Activated naive CD8-positive, alpha-beta T cell treated with anti-CD3 and anti-CD28 coated beads, Interleukin-2, amount 10 ng/mL, durations not matched to agents 7 days and 5 days (primary cell): ENCODE measurements at regions not wholly inside any gene's neighbourhood (a gene's known extent, or its start where the extent isn't known, plus 50 kb on each side); places are given as distances from the start of the nearest gene placed in this dataset.
A peak's percentile ranks its signal among the peaks of the same experiment; 100 is the strongest.
"Not testable (repeated sequence)": the region's sequence is repeated elsewhere in the genome, so short reads cannot be mapped to it uniquely, and the experiment has no call there.

Experiments used
- ATAC-seq: fragments of 150-1000 bp; cut with Tn5 transposase; one replicate; pipeline ENCODE4 v1.10.0; 2021; ENCODE audit warnings: low read depth, moderate library complexity
- POLR2A ChIA-PET: fragments of 350-600 bp; sonication (Branson Sonifier 250); formaldehyde crosslinking; loops from one replicate; lab custom pipeline; 2021; ENCODE audit warnings: antibody characterized with exemption; lab: Charles Lee
- DNase-seq: peaks from one replicate; pipeline ENCODE4 v3.0.0; 2021
- H3K27ac Mint-ChIP-seq: one replicate; pipeline ENCODE4 v1.8.0; 2022; ENCODE audit warnings: mild to moderate bottlenecking, mixed read lengths
- H3K27me3 Mint-ChIP-seq: one replicate; pipeline ENCODE4 v1.8.0; 2022; ENCODE audit warnings: mild to moderate bottlenecking, moderate library complexity, mixed read lengths
- H3K36me3 Mint-ChIP-seq: one replicate; pipeline ENCODE4 v1.8.0; 2021; ENCODE audit warnings: mild to moderate bottlenecking, mixed read lengths
- H3K4me1 Mint-ChIP-seq: one replicate; pipeline ENCODE4 v1.8.0; 2021; ENCODE audit warnings: mixed read lengths
- H3K4me3 Mint-ChIP-seq: one replicate; pipeline ENCODE4 v1.8.0; 2022; ENCODE audit warnings: mild to moderate bottlenecking, moderate library complexity, mixed read lengths
- H3K9me3 Mint-ChIP-seq: one replicate; pipeline ENCODE4 v1.8.0; 2021; ENCODE audit warnings: mixed read lengths

DNA sequence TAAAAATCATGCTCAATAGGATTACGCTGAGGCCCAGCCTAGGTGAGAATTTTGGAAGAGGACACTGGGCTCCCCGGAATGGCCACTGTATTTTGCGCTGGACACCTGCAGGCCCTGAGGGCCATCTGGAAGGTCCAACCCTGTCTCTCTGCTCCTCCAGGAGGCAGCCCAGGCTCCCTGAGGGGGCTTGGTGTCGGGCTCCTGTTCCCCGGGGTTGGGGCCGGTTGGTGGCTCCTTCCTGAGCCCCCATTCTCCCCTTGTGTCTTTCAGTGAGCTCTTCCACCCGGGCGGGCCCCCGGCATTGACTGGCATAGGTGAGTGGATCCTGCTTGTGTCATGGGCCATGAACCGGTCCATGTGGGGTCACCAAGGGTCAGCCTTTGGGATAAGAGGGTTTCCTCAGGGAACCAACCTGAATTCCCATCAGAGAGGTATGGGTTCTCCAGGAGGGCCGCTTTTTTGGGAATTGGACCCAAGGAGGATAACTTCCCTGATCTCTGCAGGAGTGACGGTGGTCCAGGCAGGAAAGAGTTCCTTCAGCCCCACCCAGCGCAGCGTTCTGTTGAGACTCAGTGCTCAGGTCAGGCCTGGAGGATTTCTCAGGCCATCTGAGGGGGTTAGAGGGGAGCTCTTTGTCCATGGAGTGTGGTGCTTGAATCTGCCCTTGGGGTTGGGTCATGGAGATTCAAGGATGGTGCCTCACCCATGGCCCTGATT, 187.8 kb downstream of the UBE3A start:
- no peak overlapping the region for H3K4me3 Mint-ChIP-seq
- H3K27ac Mint-ChIP-seq = no peak overlapping the region
- ATAC-seq (no peak), DNase-seq (peak; percentile 1)
- H3K4me1 Mint-ChIP-seq = no peaks in the 10 kb centered on the region
- POLR2A ChIA-PET = no interaction called here
- H3K9me3 Mint-ChIP-seq = peaks cover 15% of the 10 kb centered on the region
- H3K27me3 Mint-ChIP-seq = no peaks in the 10 kb centered on the region
- H3K36me3 Mint-ChIP-seq = no peaks in the 10 kb centered on the region

GRCh38 chr15:25251700-25252390, 187.0 kb downstream of the UBE3A start:
- no peaks in the 10 kb centered on the region for H3K36me3 Mint-ChIP-seq
- H3K4me1 Mint-ChIP-seq = no peaks in the 10 kb centered on the region
- peak; percentile 4 for DNase-seq
- H3K4me3 Mint-ChIP-seq = no peak overlapping the region
- H3K9me3 Mint-ChIP-seq = peaks cover 15% of the 10 kb centered on the region
- POLR2A ChIA-PET = no interaction called here
- no peaks in the 10 kb centered on the region for H3K27me3 Mint-ChIP-seq
- ATAC-seq = no peak
- no peak overlapping the region for H3K27ac Mint-ChIP-seq

GRCh38 chr15:25253048-25253973, 185.5 kb downstream of the UBE3A start:
- POLR2A ChIA-PET, DNase-seq, H3K4me3 Mint-ChIP-seq, H3K27me3 Mint-ChIP-seq, H3K4me1 Mint-ChIP-seq, H3K36me3 Mint-ChIP-seq, ATAC-seq, H3K27ac Mint-ChIP-seq: not testable (repeated sequence)
- H3K9me3 Mint-ChIP-seq = peaks cover 15% of the 10 kb centered on the region

DNA sequence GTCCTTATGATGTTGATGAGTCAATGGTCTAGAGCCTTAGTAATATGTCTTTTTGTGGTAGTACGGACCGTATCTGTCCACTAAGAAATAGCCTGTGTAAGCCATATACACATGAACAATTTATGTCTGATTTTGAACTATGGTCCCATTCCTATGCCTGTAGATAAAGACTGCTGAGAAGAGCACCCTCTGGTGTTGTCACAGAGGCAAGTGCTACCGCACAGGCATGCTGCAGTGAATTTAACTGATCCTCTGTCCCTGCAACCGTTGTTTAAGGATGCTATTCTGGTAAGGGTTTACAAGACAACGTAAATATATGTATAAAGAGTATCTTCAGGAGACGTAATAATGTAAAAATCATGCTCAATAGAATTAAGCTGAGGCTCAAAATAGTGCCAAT, 170.7 kb downstream of the UBE3A start:
- peaks cover 4% of the 10 kb centered on the region for H3K9me3 Mint-ChIP-seq
- ATAC-seq = no peak

More for the DNA sequence above, 170.7 kb downstream of the UBE3A start:
- POLR2A ChIA-PET = no interaction called here
- DNase-seq = no peak
- Mint-ChIP-seq H3K36me3 (no peaks in the 10 kb centered on the region), H3K4me3 (no peak overlapping the region), H3K27ac (no peak overlapping the region), H3K4me1 (no peaks in the 10 kb centered on the region), H3K27me3 (no peaks in the 10 kb centered on the region)
